Neural cell (in vitro differentiated cells): ENCODE measurements at regions not wholly inside any gene's neighbourhood (a gene's known extent, or its start where the extent isn't known, plus 50 kb on each side); places are given as distances from the start of the nearest gene placed in this dataset.

Source experiments
- H2AFZ ChIP-seq: fragments of 200-600, 300-800 bp; sonication (generic), shearing (Covaris generic); 2 replicates; pipeline ENCODE4 v1.6.0; 2014; ENCODE audit warnings: low read depth, mild to moderate bottlenecking, antibody characterized with exemption, low read length, moderate library complexity
- H3F3A ChIP-seq: fragments of 200-600 bp; shearing (Covaris generic); 2 replicates; pipeline ENCODE4 v1.6.1; 2016; ENCODE audit warnings: mild to moderate bottlenecking, moderate library complexity, mixed read lengths, antibody characterized with exemption, low read length; ENCODE audit not compliant: insufficient read depth, poor library complexity, severe bottlenecking
- H3K27ac ChIP-seq: fragments of 200-600, 300-800 bp; sonication (generic), shearing (Covaris generic); 2 replicates; pipeline ENCODE4 v1.5.1; 2014; ENCODE audit warnings: mild to moderate bottlenecking, low read length, moderate library complexity
- H3K27me3 ChIP-seq: fragments of 300-800, 200-600 bp; sonication (generic), shearing (Covaris generic); 2 replicates; pipeline ENCODE4 v1.6.0; 2014; ENCODE audit warnings: mild to moderate bottlenecking, low read depth, low read length, moderate library complexity; ENCODE audit not compliant: insufficient read depth
- H3K36me3 ChIP-seq: fragments of 300-800, 200-600 bp; sonication (generic), shearing (Covaris generic); 2 replicates; pipeline ENCODE4 v1.5.1; 2014; ENCODE audit warnings: mild to moderate bottlenecking, antibody characterized with exemption, low read length, moderate library complexity; ENCODE audit not compliant: insufficient read depth
- H3K4me2 ChIP-seq: fragments of 300-800, 200-600 bp; sonication (generic), shearing (Covaris generic); 2 replicates; pipeline ENCODE4 v1.6.0; 2014; ENCODE audit warnings: mild to moderate bottlenecking, low read length
- H3K4me3 ChIP-seq: fragments of 300-800, 200-600 bp; sonication (generic), shearing (Covaris generic); 2 replicates; pipeline ENCODE4 v1.5.1; 2014; ENCODE audit warnings: mild to moderate bottlenecking, low read length, moderate library complexity
- H3K79me2 ChIP-seq: fragments of 200-600 bp; shearing (Covaris generic); replicated peaks from 2 replicates; pipeline ENCODE4 v1.6.0; 2014; ENCODE audit warnings: mild to moderate bottlenecking, low read length, moderate library complexity; ENCODE audit not compliant: insufficient read depth
- H3K9ac ChIP-seq: fragments of 300-800, 200-600 bp; sonication (generic), shearing (Covaris generic); 2 replicates; pipeline ENCODE4 v1.6.1; 2016; ENCODE audit warnings: mild to moderate bottlenecking, low read length, mixed read lengths
- H3K9me2 ChIP-seq: fragments of 200-600 bp; shearing (Covaris generic); 2 replicates; pipeline ENCODE4 v1.6.1; 2016; ENCODE audit warnings: mild to moderate bottlenecking, low read length, mixed read lengths; ENCODE audit not compliant: insufficient read depth
- H3K9me3 ChIP-seq: fragments of 200-600, 300-800 bp; sonication (generic), shearing (Covaris generic); 2 replicates; pipeline ENCODE4 v1.6.1; 2016; ENCODE audit warnings: mild to moderate bottlenecking, mixed run types, low read length, moderate library complexity, mixed read lengths
- H4K20me1 ChIP-seq: fragments of 200-600 bp; shearing (Covaris generic); 2 replicates; pipeline ENCODE4 v1.6.1; 2016; ENCODE audit warnings: mild to moderate bottlenecking, mixed run types; ENCODE audit not compliant: insufficient read depth
- EP300 ChIP-seq: fragments of 450-650 bp; conservative IDR thresholded peaks from 2 replicates; pipeline ENCODE4 v1.6.1; 2014; ENCODE audit warnings: antibody characterized with exemption, mild to moderate bottlenecking, moderate library complexity; ENCODE audit not compliant: poor library complexity, severe bottlenecking
- EZH2 ChIP-seq: fragments of 200-600, 300-800 bp; shearing (Covaris generic), sonication (generic); IDR thresholded peaks from 2 replicates; pipeline ENCODE4 v1.6.1; 2014; ENCODE audit warnings: antibody characterized with exemption, low read length, borderline replicate concordance, mild to moderate bottlenecking; ENCODE audit not compliant: insufficient read depth, poor library complexity, severe bottlenecking
- MXI1 ChIP-seq: fragments of 450-650 bp; conservative IDR thresholded peaks from 2 replicates; pipeline ENCODE4 v1.6.1; 2014; ENCODE audit warnings: antibody characterized with exemption, mild to moderate bottlenecking; ENCODE audit not compliant: poor library complexity, severe bottlenecking
- POLR2AphosphoS5 ChIP-seq: IDR thresholded peaks from 2 replicates; pipeline ENCODE4 v1.6.1; 2012
- RAD21 ChIP-seq: fragments of 450-650 bp; conservative IDR thresholded peaks from 2 replicates; pipeline ENCODE4 v1.6.1; 2014; ENCODE audit warnings: antibody characterized with exemption, mild to moderate bottlenecking, moderate library complexity
- SMC3 ChIP-seq: fragments of 450-650 bp; conservative IDR thresholded peaks from 2 replicates; pipeline ENCODE4 v1.6.1; 2014; ENCODE audit warnings: antibody characterized with exemption, mild to moderate bottlenecking, moderate library complexity; ENCODE audit not compliant: poor library complexity
- TAF1 ChIP-seq: IDR thresholded peaks from 2 replicates; pipeline ENCODE4 v1.6.1; 2012; ENCODE audit warnings: low read depth
- TF ChIP-seq, protein P1 (sequence below): fragments of 450-650 bp; IDR thresholded peaks from 2 replicates; pipeline ENCODE4 v1.5.1; 2014; ENCODE audit warnings: antibody characterized with exemption, mild to moderate bottlenecking, moderate library complexity; ENCODE audit not compliant: poor library complexity, severe bottlenecking
- TF ChIP-seq, protein P2 (sequence below): IDR thresholded peaks from 2 replicates; pipeline ENCODE4 v1.6.1; 2012; ENCODE audit warnings: borderline replicate concordance

DNA sequence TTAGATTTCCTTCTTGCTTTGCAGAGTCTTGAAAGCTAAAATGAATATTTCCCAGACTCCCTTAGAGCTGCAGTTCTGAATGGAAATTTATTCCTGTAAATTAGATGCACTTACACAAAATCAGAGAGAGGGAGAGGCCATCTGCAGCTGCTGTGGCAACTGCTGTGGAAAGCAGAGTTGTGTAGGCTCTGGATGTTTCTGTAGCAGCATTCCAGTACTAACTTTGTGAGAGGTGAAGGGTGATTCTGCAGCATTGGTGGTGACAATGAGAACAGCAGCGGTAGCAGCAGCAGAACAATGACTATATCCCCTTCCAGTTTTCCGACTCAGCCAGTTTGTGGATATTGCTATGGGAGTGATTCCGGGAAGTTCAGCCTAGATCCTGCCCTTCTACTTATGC is 433.0 kb upstream of the REG3G start:
- Histone ChIP-seq H3K9me3 (no peaks in the 10 kb centered on the region), H3K9ac (no peak overlapping the region), H3K9me2 (no peaks in the 10 kb centered on the region), H2AFZ (no peak overlapping the region), H3K79me2 (no peaks in the 10 kb centered on the region), H3F3A (no peaks in the 10 kb centered on the region), H3K27ac (no peak overlapping the region), H3K4me2 (no peak overlapping the region), H3K36me3 (no peaks in the 10 kb centered on the region), H3K27me3 (no peaks in the 10 kb centered on the region), H4K20me1 (no peaks in the 10 kb centered on the region), H3K4me3 (no peak overlapping the region)
- no peak for TF ChIP-seq TAF1
- TF ChIP-seq SMC3, result no peak
- no peak for TF ChIP-seq EP300
- TF ChIP-seq MXI1, result no peak
- no peak for TF ChIP-seq POLR2AphosphoS5
- TF ChIP-seq, protein P1, sequence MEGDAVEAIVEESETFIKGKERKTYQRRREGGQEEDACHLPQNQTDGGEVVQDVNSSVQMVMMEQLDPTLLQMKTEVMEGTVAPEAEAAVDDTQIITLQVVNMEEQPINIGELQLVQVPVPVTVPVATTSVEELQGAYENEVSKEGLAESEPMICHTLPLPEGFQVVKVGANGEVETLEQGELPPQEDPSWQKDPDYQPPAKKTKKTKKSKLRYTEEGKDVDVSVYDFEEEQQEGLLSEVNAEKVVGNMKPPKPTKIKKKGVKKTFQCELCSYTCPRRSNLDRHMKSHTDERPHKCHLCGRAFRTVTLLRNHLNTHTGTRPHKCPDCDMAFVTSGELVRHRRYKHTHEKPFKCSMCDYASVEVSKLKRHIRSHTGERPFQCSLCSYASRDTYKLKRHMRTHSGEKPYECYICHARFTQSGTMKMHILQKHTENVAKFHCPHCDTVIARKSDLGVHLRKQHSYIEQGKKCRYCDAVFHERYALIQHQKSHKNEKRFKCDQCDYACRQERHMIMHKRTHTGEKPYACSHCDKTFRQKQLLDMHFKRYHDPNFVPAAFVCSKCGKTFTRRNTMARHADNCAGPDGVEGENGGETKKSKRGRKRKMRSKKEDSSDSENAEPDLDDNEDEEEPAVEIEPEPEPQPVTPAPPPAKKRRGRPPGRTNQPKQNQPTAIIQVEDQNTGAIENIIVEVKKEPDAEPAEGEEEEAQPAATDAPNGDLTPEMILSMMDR, result no peak
- TF ChIP-seq, protein P2, sequence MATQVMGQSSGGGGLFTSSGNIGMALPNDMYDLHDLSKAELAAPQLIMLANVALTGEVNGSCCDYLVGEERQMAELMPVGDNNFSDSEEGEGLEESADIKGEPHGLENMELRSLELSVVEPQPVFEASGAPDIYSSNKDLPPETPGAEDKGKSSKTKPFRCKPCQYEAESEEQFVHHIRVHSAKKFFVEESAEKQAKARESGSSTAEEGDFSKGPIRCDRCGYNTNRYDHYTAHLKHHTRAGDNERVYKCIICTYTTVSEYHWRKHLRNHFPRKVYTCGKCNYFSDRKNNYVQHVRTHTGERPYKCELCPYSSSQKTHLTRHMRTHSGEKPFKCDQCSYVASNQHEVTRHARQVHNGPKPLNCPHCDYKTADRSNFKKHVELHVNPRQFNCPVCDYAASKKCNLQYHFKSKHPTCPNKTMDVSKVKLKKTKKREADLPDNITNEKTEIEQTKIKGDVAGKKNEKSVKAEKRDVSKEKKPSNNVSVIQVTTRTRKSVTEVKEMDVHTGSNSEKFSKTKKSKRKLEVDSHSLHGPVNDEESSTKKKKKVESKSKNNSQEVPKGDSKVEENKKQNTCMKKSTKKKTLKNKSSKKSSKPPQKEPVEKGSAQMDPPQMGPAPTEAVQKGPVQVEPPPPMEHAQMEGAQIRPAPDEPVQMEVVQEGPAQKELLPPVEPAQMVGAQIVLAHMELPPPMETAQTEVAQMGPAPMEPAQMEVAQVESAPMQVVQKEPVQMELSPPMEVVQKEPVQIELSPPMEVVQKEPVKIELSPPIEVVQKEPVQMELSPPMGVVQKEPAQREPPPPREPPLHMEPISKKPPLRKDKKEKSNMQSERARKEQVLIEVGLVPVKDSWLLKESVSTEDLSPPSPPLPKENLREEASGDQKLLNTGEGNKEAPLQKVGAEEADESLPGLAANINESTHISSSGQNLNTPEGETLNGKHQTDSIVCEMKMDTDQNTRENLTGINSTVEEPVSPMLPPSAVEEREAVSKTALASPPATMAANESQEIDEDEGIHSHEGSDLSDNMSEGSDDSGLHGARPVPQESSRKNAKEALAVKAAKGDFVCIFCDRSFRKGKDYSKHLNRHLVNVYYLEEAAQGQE, result no peak
- TF ChIP-seq RAD21, result no peak
- TF ChIP-seq EZH2, result no peak

DNA sequence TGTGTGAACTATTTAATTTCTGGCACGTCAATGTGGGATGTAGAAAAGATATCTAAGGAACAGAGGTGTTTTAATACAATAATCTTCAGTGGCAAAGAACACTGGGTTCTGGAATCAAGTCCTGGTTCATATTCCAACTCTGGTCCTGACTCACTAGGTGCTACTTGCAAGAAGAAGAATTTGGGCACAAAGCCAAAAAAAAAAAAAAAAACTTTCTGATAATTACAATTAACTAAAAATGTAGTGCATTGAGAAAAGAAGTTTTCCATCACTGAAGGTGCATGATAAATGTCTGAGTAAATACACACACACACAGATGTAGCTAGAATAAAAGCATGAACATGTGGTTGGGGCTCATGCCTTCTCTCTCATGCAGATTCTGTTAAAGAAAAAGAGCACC is 424.4 kb upstream of the REG3G start:
- Histone ChIP-seq H3K9me3 (no peaks in the 10 kb centered on the region), H2AFZ (no peak overlapping the region), H3K4me2 (no peak overlapping the region), H3K27me3 (no peaks in the 10 kb centered on the region), H3K27ac (no peak overlapping the region), H3K9ac (no peak overlapping the region), H3K9me2 (no peaks in the 10 kb centered on the region), H3K79me2 (no peaks in the 10 kb centered on the region), H4K20me1 (no peaks in the 10 kb centered on the region), H3F3A (no peaks in the 10 kb centered on the region), H3K36me3 (no peaks in the 10 kb centered on the region), H3K4me3 (no peak overlapping the region)
- TF ChIP-seq SMC3 (no peak), RAD21 (no peak), TAF1 (no peak), EP300 (no peak), POLR2AphosphoS5 (no peak), MXI1 (no peak), EZH2 (no peak)
- TF ChIP-seq, protein P1, result no peak
- TF ChIP-seq, protein P2, result no peak
